Left lung (tissue), 4 donors: ENCODE measurements at regions not wholly inside any gene's neighbourhood (a gene's known extent, or its start where the extent isn't known, plus 50 kb on each side); places are given as distances from the start of the nearest gene placed in this dataset.

ENCODE experiments used
- ATAC-seq: fragments of 200-7000 bp; cut with Tn5 transposase; one replicate; pipeline ENCODE4 v1.9.1; 2020; ENCODE audit warnings: moderate library complexity
- DNase-seq, 4 donors: peaks; one replicate each; pipeline ENCODE4 v3.0.0-alpha.2; 2013 to 2020
- H3K27ac ChIP-seq, 2 donors: fragments of 200-600 bp; sonication (generic) in 1 of 2; one replicate each; pipeline versions ENCODE4 v1.5.0 to v1.8.0; 2020 to 2021
- H3K27me3 ChIP-seq, 2 donors: fragments of 200-600 bp; sonication (generic) in 1 of 2; one replicate each; pipeline versions ENCODE4 v1.5.0 to v1.8.0; 2020 to 2021
- H3K36me3 ChIP-seq, 2 donors: fragments of 200-600 bp; sonication (generic) in 1 of 2; one replicate each; pipeline versions ENCODE4 v1.5.0 to v1.8.0; 2020 to 2021
- H3K4me1 ChIP-seq, 2 donors: fragments of 200-600 bp; one replicate each; pipeline ENCODE4 v1.8.0; 2021
- H3K4me3 ChIP-seq, 2 donors: fragments of 200-600 bp; sonication (generic) in 1 of 2; one replicate each; pipeline versions ENCODE4 v1.5.0 to v1.8.0; 2020 to 2021; ENCODE audit warnings: mild to moderate bottlenecking in 1 of 2
- H3K9me3 ChIP-seq, 2 donors: fragments of 200-600 bp; sonication (generic) in 1 of 2; one replicate each; pipeline versions ENCODE4 v1.5.0 to v1.8.0; 2020 to 2021
- intact Hi-C, 2 donors: fragments of 100-400 bp; cut with DNase I; formaldehyde crosslinking; loops; one replicate each; pipeline versions ENCODE4 v1.11.2 to v1.14.2; 2022
- TF ChIP-seq, protein P1 (sequence below), 2 donors: fragments of 200-600 bp; sonication (generic) in 1 of 2; IDR thresholded peaks; one replicate each; pipeline versions ENCODE4 v1.5.0 to v1.8.0; 2021; ENCODE audit warnings: antibody characterized with exemption in 2 of 2
- donor health status: DM: no; HTN: yes; CAD: no.
- donor health status: DM: no; HTN: no; CAD: no.

DNA sequence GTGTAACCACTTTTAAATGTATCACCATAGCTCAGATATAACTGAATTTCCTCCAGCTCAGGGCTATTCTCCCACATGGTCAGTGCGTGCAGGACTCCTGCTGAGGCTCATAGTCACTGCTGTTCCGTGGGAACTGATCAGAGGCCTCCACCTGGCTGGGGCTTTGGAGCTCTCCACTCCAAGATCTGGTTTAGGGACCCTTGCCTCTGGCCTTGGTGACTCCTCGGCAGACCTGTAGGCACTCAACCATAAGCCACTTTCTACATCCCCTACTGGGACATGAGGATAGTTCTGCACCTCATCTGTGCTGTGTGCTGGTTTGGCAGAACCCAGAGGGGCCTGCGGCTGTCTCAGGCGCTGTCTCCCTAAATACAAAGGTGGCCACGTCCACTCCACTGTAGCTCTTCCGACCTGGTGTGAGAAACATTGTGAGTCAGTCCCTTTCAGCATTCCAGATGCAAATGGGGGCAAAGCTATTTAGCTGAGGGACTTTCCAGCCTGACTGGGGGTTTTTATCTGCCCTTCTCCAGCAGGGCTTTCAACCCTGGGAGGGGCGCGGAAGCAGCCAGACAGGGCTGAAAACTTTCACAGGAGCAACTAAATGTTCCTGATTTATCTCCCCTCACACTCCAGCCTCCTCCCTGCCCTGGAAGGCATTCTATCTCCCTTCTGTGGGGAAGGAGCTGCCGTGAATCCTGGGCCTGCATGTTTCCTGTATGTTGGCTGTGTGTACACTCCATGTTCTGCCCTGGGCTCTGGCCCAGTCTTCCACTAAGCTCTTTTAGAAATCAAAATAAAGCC is 218.3 kb upstream of the DAAM1 start:
- no peaks in the 10 kb centered on the region for H3K36me3 ChIP-seq
- no peaks in the 10 kb centered on the region for H3K9me3 ChIP-seq
- ATAC-seq = no peak
- TF ChIP-seq, protein P1, sequence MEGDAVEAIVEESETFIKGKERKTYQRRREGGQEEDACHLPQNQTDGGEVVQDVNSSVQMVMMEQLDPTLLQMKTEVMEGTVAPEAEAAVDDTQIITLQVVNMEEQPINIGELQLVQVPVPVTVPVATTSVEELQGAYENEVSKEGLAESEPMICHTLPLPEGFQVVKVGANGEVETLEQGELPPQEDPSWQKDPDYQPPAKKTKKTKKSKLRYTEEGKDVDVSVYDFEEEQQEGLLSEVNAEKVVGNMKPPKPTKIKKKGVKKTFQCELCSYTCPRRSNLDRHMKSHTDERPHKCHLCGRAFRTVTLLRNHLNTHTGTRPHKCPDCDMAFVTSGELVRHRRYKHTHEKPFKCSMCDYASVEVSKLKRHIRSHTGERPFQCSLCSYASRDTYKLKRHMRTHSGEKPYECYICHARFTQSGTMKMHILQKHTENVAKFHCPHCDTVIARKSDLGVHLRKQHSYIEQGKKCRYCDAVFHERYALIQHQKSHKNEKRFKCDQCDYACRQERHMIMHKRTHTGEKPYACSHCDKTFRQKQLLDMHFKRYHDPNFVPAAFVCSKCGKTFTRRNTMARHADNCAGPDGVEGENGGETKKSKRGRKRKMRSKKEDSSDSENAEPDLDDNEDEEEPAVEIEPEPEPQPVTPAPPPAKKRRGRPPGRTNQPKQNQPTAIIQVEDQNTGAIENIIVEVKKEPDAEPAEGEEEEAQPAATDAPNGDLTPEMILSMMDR (IDR thresholded peaks at IDR 0.05) = no peak
- DNase-seq = no peak
- H3K27me3 ChIP-seq = no peaks in the 10 kb centered on the region
- no peak overlapping the region for H3K4me3 ChIP-seq
- H3K27ac ChIP-seq = no peak overlapping the region
- intact Hi-C loops = no loop called here
- H3K4me1 ChIP-seq = no peaks in the 10 kb centered on the region

DNA sequence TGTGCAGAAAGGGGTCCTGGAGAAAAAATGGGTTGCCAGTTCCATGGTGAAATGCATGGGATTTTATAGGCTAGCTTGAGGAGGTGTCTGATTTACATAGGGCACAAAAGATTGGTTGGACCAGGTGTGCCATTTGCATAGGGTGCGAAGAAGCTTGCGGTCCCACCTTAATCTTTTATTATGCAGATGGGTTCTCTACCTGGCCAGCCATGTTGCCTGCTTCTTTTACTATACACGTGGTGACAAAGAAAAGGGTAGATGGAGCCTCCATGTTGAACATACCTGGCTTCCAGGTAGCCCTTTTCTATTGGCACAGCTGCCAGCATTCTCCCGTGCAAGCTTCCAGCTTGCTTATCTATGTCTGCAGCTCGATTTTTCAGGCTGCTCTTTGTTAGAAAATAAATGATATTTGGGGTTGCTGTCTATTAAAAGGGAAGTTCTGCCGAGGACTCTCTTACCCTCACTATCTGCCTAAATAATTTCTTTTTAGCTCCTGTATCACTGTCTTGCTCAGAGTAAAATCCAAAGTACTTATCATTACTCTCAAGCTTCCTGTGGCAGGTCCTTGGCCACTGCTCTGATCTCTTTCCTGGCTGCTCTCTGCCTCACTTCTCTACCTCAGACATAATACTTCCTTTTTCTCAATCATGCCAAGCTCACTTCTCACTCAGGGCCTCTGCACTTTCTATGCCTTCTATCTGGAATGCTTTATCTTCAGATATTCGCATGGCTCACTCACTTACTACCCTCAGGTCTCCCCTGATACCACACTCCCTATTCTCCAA is 216.0 kb upstream of the DAAM1 start:
- DNase-seq (no peak), ATAC-seq (no peak)
- H3K27me3 ChIP-seq = no peaks in the 10 kb centered on the region
- H3K9me3 ChIP-seq = no peaks in the 10 kb centered on the region
- TF ChIP-seq, protein P1 (IDR thresholded peaks at IDR 0.05) = no peak
- intact Hi-C loops = no loop called here
- no peaks in the 10 kb centered on the region for H3K4me1 ChIP-seq
- no peak overlapping the region for H3K27ac ChIP-seq
- H3K36me3 ChIP-seq = no peaks in the 10 kb centered on the region
- no peak overlapping the region for H3K4me3 ChIP-seq

DNA sequence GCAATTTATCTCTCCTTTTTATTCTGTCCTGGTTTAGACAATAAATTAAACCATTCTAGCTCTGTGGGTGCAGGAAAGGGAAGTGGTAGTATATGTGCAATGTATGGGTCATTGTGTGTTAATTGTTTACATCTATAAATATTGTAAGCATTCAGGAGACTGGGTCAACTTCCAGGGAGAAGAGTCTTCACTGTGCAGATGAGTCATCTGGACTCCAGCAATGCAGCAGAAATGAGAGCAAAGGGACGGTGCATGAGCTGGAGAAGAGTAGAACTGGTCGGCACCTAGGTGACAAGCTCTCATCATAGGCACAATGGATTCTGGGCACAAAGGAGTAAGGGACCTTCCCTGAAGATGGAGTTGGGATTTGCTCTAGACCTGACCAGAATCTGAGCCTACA is 211.1 kb upstream of the DAAM1 start:
- Histone ChIP-seq H3K4me3 (no peak overlapping the region), H3K9me3 (no peaks in the 10 kb centered on the region), H3K27me3 (no peaks in the 10 kb centered on the region), H3K36me3 (no peaks in the 10 kb centered on the region), H3K27ac (no peak overlapping the region), H3K4me1 (no peaks in the 10 kb centered on the region)
- ATAC-seq (no peak), DNase-seq (no peak)
- TF ChIP-seq, protein P1 (IDR thresholded peaks at IDR 0.05) = no peak
- intact Hi-C loops = no loop called here

DNA sequence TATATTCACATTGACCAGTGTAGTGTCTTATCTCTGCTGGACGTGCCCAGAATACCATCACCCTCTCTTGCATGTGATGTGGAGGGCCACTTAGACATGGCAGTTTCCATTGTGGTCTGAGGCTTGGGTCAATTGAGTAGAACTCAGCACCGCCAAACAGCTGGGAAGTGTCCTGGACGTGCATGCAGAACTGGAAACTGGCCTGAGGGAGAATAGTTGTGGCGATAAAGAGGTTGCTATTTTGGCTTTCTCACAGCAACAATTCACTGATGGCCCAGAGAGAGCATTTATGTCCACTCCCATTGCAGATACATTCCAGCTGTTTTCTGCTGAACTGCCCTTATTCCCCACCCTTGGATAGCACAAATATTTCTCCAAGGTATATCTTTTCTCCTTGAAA is 210.1 kb upstream of the DAAM1 start:
- H3K36me3 ChIP-seq = no peaks in the 10 kb centered on the region
- ATAC-seq (peak; percentile 48), DNase-seq (peak in 2 of 4 donors; percentile 64 to 72)
- TF ChIP-seq, protein P1 (IDR thresholded peaks at IDR 0.05) = no peak
- no peaks in the 10 kb centered on the region for H3K9me3 ChIP-seq
- intact Hi-C loops = no loop called here
- H3K27me3 ChIP-seq = no peaks in the 10 kb centered on the region
- H3K27ac ChIP-seq = no peak overlapping the region
- H3K4me3 ChIP-seq = no peak overlapping the region
- no peaks in the 10 kb centered on the region for H3K4me1 ChIP-seq

DNA sequence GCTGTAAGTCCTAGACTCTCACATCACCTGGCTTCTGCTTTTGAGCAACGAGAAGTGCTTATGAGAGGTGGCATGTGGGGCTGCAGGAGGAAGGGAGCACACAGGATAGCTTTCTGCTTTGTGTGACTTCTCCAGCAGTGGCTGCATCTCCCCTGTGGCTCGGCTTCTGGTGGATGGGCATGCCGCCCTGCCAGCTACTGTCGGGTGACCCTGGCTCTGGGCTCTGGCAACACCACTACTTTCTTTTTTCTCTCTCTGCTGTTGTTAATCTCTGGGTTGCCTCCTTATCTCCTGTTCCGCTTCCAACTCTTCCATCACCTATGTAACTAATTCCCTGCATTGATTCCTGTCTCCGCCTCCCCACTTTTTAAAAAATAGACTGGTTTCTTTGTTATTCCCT is 209.1 kb upstream of the DAAM1 start:
- Histone ChIP-seq H3K36me3 (no peaks in the 10 kb centered on the region), H3K9me3 (no peaks in the 10 kb centered on the region), H3K27ac (no peak overlapping the region), H3K27me3 (no peaks in the 10 kb centered on the region), H3K4me1 (no peaks in the 10 kb centered on the region), H3K4me3 (no peak overlapping the region)
- ATAC-seq (no peak), DNase-seq (no peak)
- TF ChIP-seq, protein P1 (IDR thresholded peaks at IDR 0.05) = no peak
- intact Hi-C loops = no loop called here
